ENCODE measurements at regions not wholly inside any gene's neighbourhood (a gene's known extent, or its start where the extent isn't known, plus 50 kb on each side); places are given as distances from the start of the nearest gene placed in this dataset.

- DNase-seq (ENCODE audit: extremely low read depth, low read depth) = no peak
- TF ChIP-seq, protein P1, sequence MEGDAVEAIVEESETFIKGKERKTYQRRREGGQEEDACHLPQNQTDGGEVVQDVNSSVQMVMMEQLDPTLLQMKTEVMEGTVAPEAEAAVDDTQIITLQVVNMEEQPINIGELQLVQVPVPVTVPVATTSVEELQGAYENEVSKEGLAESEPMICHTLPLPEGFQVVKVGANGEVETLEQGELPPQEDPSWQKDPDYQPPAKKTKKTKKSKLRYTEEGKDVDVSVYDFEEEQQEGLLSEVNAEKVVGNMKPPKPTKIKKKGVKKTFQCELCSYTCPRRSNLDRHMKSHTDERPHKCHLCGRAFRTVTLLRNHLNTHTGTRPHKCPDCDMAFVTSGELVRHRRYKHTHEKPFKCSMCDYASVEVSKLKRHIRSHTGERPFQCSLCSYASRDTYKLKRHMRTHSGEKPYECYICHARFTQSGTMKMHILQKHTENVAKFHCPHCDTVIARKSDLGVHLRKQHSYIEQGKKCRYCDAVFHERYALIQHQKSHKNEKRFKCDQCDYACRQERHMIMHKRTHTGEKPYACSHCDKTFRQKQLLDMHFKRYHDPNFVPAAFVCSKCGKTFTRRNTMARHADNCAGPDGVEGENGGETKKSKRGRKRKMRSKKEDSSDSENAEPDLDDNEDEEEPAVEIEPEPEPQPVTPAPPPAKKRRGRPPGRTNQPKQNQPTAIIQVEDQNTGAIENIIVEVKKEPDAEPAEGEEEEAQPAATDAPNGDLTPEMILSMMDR (IDR thresholded peaks at IDR 0.05; ENCODE audit: low read depth, low read length, missing control alignments) = no peak
- H3K4me3 ChIP-seq (replicated peaks; ENCODE audit: low read depth, low read length) = no peak overlapping the region
Measured at GRCh38 chr4:149279776-149280175, 535.9 kb downstream of the IQCM start.

GRCh38 chr4:149279331-149279730 is 536.3 kb downstream of the IQCM start:
- TF ChIP-seq, protein P1 (IDR thresholded peaks at IDR 0.05; ENCODE audit: low read depth, low read length, missing control alignments) = no peak
- DNase-seq (ENCODE audit: extremely low read depth, low read depth) = no peak
- H3K4me3 ChIP-seq (replicated peaks; ENCODE audit: low read depth, low read length) = no peak overlapping the region

- no peak overlapping the region for H3K4me3 ChIP-seq (replicated peaks; ENCODE audit: low read depth, low read length)
- TF ChIP-seq, protein P1 (IDR thresholded peaks at IDR 0.05; ENCODE audit: low read depth, low read length, missing control alignments) = no peak
- no peak for DNase-seq (ENCODE audit: extremely low read depth, low read depth)
Measured at GRCh38 chr4:149277705-149278104, 537.9 kb downstream of the IQCM start.

- TF ChIP-seq, protein P1 (IDR thresholded peaks at IDR 0.05; ENCODE audit: low read depth, low read length, missing control alignments) = no peak
- H3K4me3 ChIP-seq (replicated peaks; ENCODE audit: low read depth, low read length) = no peak overlapping the region
- no peak for DNase-seq (ENCODE audit: extremely low read depth, low read depth)
Measured at GRCh38 chr4:149269835-149270234, 545.8 kb downstream of the IQCM start.

DNA sequence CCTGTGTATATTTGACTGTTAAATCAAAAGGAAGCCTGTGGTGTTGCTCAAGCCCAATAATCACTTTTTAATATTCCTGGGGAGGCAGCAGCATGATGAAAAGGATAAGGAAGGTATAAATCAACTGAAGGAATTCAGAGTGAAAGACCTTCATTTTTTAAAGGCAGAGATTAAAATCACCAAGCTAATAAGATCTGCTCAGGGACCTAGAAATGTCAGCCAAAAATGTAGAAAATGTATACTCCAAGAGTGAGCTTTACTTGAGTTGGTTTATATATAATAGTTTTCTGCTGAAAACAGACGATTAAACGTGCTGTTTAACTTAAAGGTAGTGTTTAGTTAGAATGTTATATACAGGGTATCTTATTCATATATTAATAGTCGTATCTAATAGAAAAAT is 549.3 kb downstream of the IQCM start:
- no peak for DNase-seq (ENCODE audit: extremely low read depth, low read depth)

DNA sequence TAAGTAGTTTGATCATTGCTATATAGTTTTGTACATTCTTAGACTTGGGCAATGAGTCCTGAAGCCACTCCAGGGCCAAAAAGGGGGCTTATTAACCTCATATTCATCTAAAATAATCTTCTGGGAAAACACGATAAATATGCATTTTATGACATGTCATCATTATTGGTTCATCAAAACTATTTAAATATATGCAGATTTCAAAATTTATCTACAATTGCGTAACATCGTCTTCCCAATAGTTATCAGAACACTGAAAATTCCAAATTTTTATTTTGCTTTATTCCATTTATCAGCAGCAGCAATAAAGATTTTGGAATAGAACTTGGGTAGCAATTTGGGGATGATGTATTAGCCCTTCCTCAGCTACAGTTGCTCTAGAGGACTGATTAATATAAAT is 550.0 kb downstream of the IQCM start:
- TF ChIP-seq, protein P1 (IDR thresholded peaks at IDR 0.05; ENCODE audit: low read depth, low read length, missing control alignments) = no peak
- H3K4me3 ChIP-seq (replicated peaks; ENCODE audit: low read depth, low read length) = no peak overlapping the region
- DNase-seq (ENCODE audit: extremely low read depth, low read depth) = no peak

More for the DNA sequence above, 549.3 kb downstream of the IQCM start:
- TF ChIP-seq, protein P1 (IDR thresholded peaks at IDR 0.05; ENCODE audit: low read depth, low read length, missing control alignments) = no peak
- no peak overlapping the region for H3K4me3 ChIP-seq (replicated peaks; ENCODE audit: low read depth, low read length)

- TF ChIP-seq, protein P1 (IDR thresholded peaks at IDR 0.05; ENCODE audit: low read depth, low read length, missing control alignments) = peak; percentile 64
- H3K4me3 ChIP-seq (replicated peaks; ENCODE audit: low read depth, low read length) = no peak overlapping the region
- peak; percentile 19 for DNase-seq (ENCODE audit: extremely low read depth, low read depth)
Measured at GRCh38 chr4:149264093-149264733, 551.4 kb downstream of the IQCM start.

Measured in HFF-Myc (cell line).